ENCODE measurements at regions not wholly inside any gene's neighbourhood (a gene's known extent, or its start where the extent isn't known, plus 50 kb on each side); places are given as distances from the start of the nearest gene placed in this dataset.

GRCh38 chr4:178309890-178310289, 867.7 kb upstream of the AGA start:
- Histone ChIP-seq H3K27me3 (replicated peaks in 1 of 7) (no peaks in the 10 kb centered on the region), H3K36me3 (no peaks in the 10 kb centered on the region), H3K4me1 (no peaks in the 10 kb centered on the region), H3K4me3 (no peak overlapping the region), H3K9me3 (peaks cover 0 to 7% (median 0%) of the 10 kb centered on the region in 8 donors), H3K27ac (no peak overlapping the region)
- 32 to 48% (median 44%) methylated on average over 2 of the region's 2 CpGs for WGBS, 5 donors
- intact Hi-C loops (cut with DNase I; ENCODE audit: low total_unique reads), result no loop called here
- no peak for DNase-seq
- TF ChIP-seq CTCF (IDR thresholded peaks at IDR 0.05 in 8 of 11, conservative IDR thresholded peaks at IDR 0.05 in 3 of 11) (no peak), POLR2AphosphoS5 (IDR thresholded peaks at IDR 0.05) (no peak), POLR2A (IDR thresholded peaks at IDR 0.05) (no peak)

GRCh38 chr4:178311997-178312396, 869.8 kb upstream of the AGA start:
- 22 to 47% (median 35%) methylated on average over 2 of the region's 2 CpGs for WGBS, 5 donors
- H3K9me3 ChIP-seq, result no peaks in the 10 kb centered on the region
- no peaks in the 10 kb centered on the region for H3K4me1 ChIP-seq
- no peaks in the 10 kb centered on the region for H3K27me3 ChIP-seq (replicated peaks in 1 of 7)
- intact Hi-C loops (cut with DNase I; ENCODE audit: low total_unique reads), result no loop called here
- H3K27ac ChIP-seq, result no peak overlapping the region
- no peak for DNase-seq
- no peak overlapping the region for H3K4me3 ChIP-seq
- no peaks in the 10 kb centered on the region for H3K36me3 ChIP-seq
- TF ChIP-seq CTCF (IDR thresholded peaks at IDR 0.05 in 8 of 11, conservative IDR thresholded peaks at IDR 0.05 in 3 of 11), result no peak

- H3K4me1 ChIP-seq, result no peaks in the 10 kb centered on the region
- H3K27me3 ChIP-seq (replicated peaks in 1 of 7), result no peaks in the 10 kb centered on the region
- no peak for TF ChIP-seq POLR2A (IDR thresholded peaks at IDR 0.05)
- TF ChIP-seq CTCF (IDR thresholded peaks at IDR 0.05 in 8 of 11, conservative IDR thresholded peaks at IDR 0.05 in 3 of 11), result no peak
- TF ChIP-seq POLR2AphosphoS5 (IDR thresholded peaks at IDR 0.05), result no peak
- no peak overlapping the region for H3K4me3 ChIP-seq
- H3K36me3 ChIP-seq, result no peaks in the 10 kb centered on the region
- peaks cover 0 to 17% (median 11%) of the 10 kb centered on the region in 8 donors for H3K9me3 ChIP-seq
- H3K27ac ChIP-seq, result no peak overlapping the region
- intact Hi-C loops (cut with DNase I; ENCODE audit: low total_unique reads), result no loop called here
- no peak for DNase-seq
- WGBS, 5 donors, result 76 to 92% (median 84%) methylated on average over 3 of the region's 3 CpGs
These were observed 872.0 kb upstream of the AGA start for GRCh38 chr4:178314287-178314686.

- H3K9me3 ChIP-seq, result peaks cover 0 to 36% (median 29%) of the 10 kb centered on the region in 8 donors
- intact Hi-C loops (cut with DNase I; ENCODE audit: low total_unique reads), result no loop called here
- WGBS, 5 donors, result 22 to 31% (median 26%) methylated on average over 2 of the region's 2 CpGs
- DNase-seq, result no peak
- no peak overlapping the region for H3K4me3 ChIP-seq
- H3K27me3 ChIP-seq (replicated peaks in 1 of 7), result no peaks in the 10 kb centered on the region
- no peaks in the 10 kb centered on the region for H3K4me1 ChIP-seq
- H3K36me3 ChIP-seq, result no peaks in the 10 kb centered on the region
- TF ChIP-seq CTCF (IDR thresholded peaks at IDR 0.05 in 8 of 11, conservative IDR thresholded peaks at IDR 0.05 in 3 of 11) (no peak), POLR2AphosphoS5 (IDR thresholded peaks at IDR 0.05) (no peak), POLR2A (IDR thresholded peaks at IDR 0.05) (no peak)
- H3K27ac ChIP-seq, result no peak overlapping the region
These were observed 874.0 kb upstream of the AGA start for GRCh38 chr4:178316211-178316610.
